ENCODE measurements at regions not wholly inside any gene's neighbourhood (a gene's known extent, or its start where the extent isn't known, plus 50 kb on each side); places are given as distances from the start of the nearest gene placed in this dataset.

- Histone ChIP-seq H3K36me3 (no peaks in the 10 kb centered on the region), H3K9me3 (no peaks in the 10 kb centered on the region), H3K27ac (no peak overlapping the region), H3K4me1 (no peaks in the 10 kb centered on the region), H3K27me3 (no peaks in the 10 kb centered on the region), H3K4me3 (no peak overlapping the region)
- DNase-seq = no peak
- TF ChIP-seq POLR2A (IDR thresholded peaks at IDR 0.05) (no peak), POLR2AphosphoS5 (IDR thresholded peaks at IDR 0.05) (no peak), CTCF (IDR thresholded peaks at IDR 0.05) (no peak), EP300 (IDR thresholded peaks at IDR 0.05) (no peak)
- 84 to 90% (median 89%) methylated on average over 7 of the region's 7 CpGs for WGBS, 5 donors
- intact Hi-C loops (cut with DNase I; ENCODE audit: low total_unique reads) = no loop called here
Observed at GRCh38 chr4:177242651-177243286, 66.9 kb upstream of the NEIL3 start.

GRCh38 chr4:177246641-177247584, 62.8 kb upstream of the NEIL3 start:
- Histone ChIP-seq H3K4me3 (no peak overlapping the region), H3K4me1 (peaks cover 0 to 6% (median 5%) of the 10 kb centered on the region in 4 donors), H3K27me3 (peaks cover 0 to 3% (median 0%) of the 10 kb centered on the region in 3 donors), H3K27ac (no peak overlapping the region), H3K9me3 (no peaks in the 10 kb centered on the region), H3K36me3 (no peaks in the 10 kb centered on the region)
- DNase-seq = no peak
- intact Hi-C loops (cut with DNase I; ENCODE audit: low total_unique reads) = no loop called here
- WGBS, 5 donors = 64 to 72% (median 68%) methylated on average over 10 of the region's 10 CpGs
- no peak for TF ChIP-seq POLR2A (IDR thresholded peaks at IDR 0.05)
- TF ChIP-seq CTCF (IDR thresholded peaks at IDR 0.05) = no peak
- no peak for TF ChIP-seq EP300 (IDR thresholded peaks at IDR 0.05)
- TF ChIP-seq POLR2AphosphoS5 (IDR thresholded peaks at IDR 0.05) = no peak

- peak; percentile 70 to 91 for DNase-seq
- no peaks in the 10 kb centered on the region for H3K36me3 ChIP-seq
- no peaks in the 10 kb centered on the region for H3K9me3 ChIP-seq
- H3K27ac ChIP-seq = no peak overlapping the region
- peaks cover 0 to 6% (median 5%) of the 10 kb centered on the region in 4 donors for H3K4me1 ChIP-seq
- H3K27me3 ChIP-seq = peaks cover 0 to 3% (median 0%) of the 10 kb centered on the region in 3 donors
- TF ChIP-seq EP300 (IDR thresholded peaks at IDR 0.05) = no peak
- no peak for TF ChIP-seq POLR2AphosphoS5 (IDR thresholded peaks at IDR 0.05)
- peak in 5 of 7 experiments; percentile 62 to 83 (median 73) for TF ChIP-seq CTCF (IDR thresholded peaks at IDR 0.05)
- WGBS, 5 donors = 12 to 17% (median 15%) methylated on average over 15 of the region's 15 CpGs
- intact Hi-C loops (cut with DNase I; ENCODE audit: low total_unique reads) = no loop called here
- no peak overlapping the region for H3K4me3 ChIP-seq
Observed at GRCh38 chr4:177250056-177250696, 59.5 kb upstream of the NEIL3 start.

- peak in 1 of 2 donors; percentile 39 for DNase-seq
- H3K4me3 ChIP-seq = no peak overlapping the region
- no peaks in the 10 kb centered on the region for H3K9me3 ChIP-seq
- TF ChIP-seq EP300 (IDR thresholded peaks at IDR 0.05) = no peak
- no peak for TF ChIP-seq CTCF (IDR thresholded peaks at IDR 0.05)
- no peak for TF ChIP-seq POLR2AphosphoS5 (IDR thresholded peaks at IDR 0.05)
- TF ChIP-seq POLR2A (IDR thresholded peaks at IDR 0.05) = no peak
- no peaks in the 10 kb centered on the region for H3K36me3 ChIP-seq
- H3K4me1 ChIP-seq = peaks cover 0 to 6% (median 5%) of the 10 kb centered on the region in 4 donors
- intact Hi-C loops (cut with DNase I; ENCODE audit: low total_unique reads) = no loop called here
- whole genome bisulfite sequencing, 5 donors = 13 to 49% (median 28%) methylated on average over 7 of the region's 7 CpGs
- no peak overlapping the region for H3K27ac ChIP-seq
- H3K27me3 ChIP-seq = peaks cover 0 to 3% (median 0%) of the 10 kb centered on the region in 3 donors
Observed at GRCh38 chr4:177251237-177251636, 58.4 kb upstream of the NEIL3 start.
